IPS-NIHi7 (cell line): ENCODE measurements at regions not wholly inside any gene's neighbourhood (a gene's known extent, or its start where the extent isn't known, plus 50 kb on each side); places are given as distances from the start of the nearest gene placed in this dataset.
"Not testable (repeated sequence)": the region's sequence is repeated elsewhere in the genome, so short reads cannot be mapped to it uniquely, and the experiment has no call there.

Experiments
- DNase-seq: peaks from one replicate; pipeline ENCODE4 v3.0.0; 2012; ENCODE audit warnings: mixed read lengths; ENCODE audit errors: extremely low spot score

DNA sequence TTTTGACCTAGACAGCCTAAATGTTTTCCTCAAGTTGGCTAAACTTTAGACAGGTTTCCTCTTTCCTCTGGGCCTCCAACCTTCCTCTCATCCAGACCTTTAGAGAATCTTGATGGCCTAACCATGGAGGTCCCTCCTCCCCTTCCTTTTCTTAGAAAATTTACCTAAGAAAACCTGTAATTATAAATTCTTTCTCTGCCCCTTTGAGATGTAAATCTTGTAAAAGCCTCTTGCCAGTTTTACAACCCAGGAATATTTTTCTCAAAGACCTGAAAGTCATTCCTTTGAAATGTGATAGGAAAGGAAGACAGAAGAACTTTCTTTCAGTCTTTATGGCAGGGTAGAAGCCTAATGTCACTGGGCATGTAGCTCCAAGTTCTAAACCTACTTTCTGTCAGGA lies 1752.6 kb upstream of the C9orf72 start:
- DNase-seq, result peak; percentile 17

DNA sequence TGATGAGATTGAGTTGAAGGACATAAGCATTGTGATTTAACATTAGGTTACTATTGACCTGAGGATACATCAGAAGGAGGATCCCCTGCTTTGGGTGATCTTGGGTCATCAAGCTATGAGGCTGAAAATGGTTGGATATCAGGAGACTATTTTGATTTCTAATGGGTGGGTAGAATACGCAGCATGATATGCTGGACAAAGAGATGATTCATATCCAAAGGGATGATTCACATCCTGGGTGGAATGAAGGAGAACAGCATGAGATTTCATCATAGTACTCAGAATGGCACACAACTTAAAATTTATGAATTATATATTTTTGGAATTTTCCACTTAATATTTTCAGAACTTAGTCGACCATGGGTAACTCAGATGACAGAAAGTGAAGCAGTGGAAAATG lies 1759.5 kb upstream of the C9orf72 start:
- no peak for DNase-seq

DNA sequence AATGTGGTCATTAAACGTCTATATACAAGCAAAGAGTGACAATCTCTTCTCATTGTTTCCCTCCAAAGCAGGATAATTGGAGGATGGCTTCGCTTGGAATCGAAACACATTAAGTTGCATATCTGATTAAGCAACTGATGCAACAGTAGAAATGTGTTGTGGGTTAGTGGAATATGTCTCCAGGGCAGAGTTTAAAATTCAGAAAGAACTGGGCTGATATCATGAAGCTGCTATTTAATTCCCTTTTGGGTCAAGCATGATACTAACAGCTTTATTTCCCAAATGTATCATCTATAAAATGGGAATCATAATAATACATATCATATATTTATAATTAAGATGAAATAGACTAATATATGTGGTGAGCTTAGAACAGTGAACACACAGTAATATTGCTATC lies 1763.0 kb upstream of the C9orf72 start:
- DNase-seq, result no peak

DNA sequence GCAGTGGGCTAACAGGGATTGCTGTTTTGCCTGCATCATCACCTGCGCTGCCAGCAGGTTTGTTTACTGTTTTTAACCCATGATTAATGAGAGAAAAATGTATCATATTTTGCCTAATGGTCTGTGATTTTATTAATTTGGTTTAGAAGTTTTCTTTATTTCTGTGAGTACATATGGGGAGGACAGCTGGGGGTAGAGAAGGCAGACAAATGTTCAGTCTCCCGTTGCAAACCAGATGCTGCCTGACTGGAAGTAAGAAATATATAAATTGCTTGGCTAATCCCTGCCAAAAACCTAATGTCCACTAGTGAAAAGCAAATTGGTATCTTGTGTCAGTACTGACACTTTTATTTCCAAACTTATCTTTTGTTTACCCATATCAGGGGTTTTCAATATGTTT lies 1766.1 kb upstream of the C9orf72 start:
- DNase-seq, result no peak

DNA sequence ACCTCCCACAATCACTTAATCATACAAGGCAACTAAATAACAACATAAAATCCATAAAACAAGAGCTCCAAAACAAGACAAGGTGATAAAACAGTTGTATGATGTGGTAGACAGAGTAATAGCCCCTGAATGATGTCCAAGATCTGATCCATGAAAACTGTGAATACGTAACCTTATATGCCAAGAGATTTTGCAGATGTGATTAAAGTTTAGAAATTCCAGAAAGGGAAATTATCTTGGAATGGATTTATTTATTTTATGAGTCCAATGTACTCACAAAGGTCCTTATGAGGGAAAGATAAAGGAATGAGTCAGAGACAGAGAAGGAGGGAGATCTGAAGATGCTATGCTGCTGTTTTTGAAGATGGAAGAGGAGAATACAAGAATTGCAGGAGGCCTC lies 1775.7 kb upstream of the C9orf72 start:
- no peak for DNase-seq

DNA sequence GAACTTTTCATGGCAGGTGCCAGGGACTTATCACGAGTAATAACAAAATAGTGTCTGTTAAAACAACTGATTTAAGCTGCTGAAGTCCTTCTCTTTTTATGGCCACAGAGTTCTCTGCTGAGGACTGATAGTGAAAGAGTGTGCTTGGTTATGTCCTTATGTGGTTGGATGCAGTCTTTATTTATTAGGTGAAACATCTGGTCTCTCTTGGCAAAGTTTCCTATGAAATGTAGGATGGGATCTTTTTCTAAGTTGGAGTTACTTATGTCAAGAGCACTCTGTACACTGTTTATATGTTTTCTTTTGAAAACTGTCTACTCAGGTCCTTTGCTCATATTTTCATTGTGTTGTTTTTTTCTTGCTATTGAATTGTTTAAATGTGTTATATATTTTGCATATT lies 1816.1 kb upstream of the C9orf72 start:
- no peak for DNase-seq

DNA sequence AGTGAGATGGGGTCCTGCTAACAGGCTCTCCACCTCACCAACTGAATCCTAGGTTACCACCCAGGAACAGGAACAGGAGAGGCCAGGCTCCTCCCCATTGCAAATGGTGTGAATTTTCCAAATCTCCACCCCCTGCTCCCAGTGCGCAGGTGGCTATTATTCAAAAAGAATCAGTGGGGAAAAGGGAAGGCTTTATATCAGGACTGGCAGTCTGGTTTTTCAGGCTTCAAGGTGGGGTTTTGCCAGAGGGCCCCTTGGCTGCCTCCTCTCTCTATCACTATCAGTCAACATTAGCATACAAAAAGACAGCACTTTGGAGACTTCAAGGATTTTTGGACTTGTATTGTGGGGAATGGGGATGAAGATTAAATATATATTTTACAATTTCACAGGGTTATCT lies 1817.6 kb upstream of the C9orf72 start:
- DNase-seq, result no peak

DNA sequence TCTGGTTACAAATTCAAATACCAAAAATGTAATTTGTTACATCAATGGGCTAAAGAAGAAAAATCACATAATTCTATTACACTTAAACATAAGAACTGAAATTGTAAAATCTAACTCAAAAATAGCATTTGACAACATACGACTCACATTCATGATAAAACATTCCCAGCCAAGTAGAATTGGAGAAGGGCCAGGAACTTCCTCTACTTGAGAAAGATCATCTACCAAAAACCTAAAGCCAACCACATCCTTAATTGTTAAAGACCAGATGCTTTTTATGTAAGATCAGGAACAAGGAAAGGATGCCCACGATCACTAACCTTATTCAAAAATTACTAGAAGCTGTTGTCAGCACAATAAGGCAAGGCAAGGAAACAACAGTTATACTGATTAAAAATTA lies 1819.8 kb upstream of the C9orf72 start:
- DNase-seq, result no peak

DNA sequence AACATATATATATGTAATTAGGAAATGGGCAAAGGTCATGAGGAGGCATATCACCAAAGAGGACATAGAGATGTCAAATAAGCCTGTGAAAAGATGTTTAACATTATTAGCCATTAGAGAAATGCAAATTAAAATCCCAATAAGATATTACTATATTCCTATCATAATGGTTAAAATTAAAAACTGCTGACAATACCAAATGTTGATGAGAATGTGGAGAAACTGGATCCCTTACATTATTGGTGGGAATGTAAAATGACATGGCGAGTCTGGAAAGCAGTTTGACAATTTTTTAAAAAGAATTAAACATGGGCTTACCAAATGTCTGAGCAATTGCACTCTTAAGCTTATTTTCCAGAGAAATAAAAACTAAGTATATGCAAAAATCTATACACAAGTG lies 1821.6 kb upstream of the C9orf72 start:
- DNase-seq, result no peak

DNA sequence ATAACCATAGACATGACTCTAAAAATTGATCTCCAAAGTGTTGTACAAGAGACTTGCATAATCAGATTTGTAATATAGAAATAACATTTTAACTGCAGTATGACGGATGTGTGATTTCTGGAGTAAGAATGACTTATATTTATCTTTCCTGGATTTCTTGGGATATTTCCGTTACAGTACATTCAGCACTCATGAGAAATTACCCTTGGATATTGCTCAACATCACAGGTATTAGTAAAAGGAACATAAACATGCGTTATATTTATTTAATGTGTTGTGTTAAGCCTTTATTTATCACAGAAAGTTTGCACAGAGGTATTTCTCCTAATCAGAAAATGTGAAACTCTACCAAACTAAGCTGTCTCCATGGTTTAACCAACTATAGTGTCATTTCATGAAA lies 1823.9 kb upstream of the C9orf72 start:
- no peak for DNase-seq

DNA sequence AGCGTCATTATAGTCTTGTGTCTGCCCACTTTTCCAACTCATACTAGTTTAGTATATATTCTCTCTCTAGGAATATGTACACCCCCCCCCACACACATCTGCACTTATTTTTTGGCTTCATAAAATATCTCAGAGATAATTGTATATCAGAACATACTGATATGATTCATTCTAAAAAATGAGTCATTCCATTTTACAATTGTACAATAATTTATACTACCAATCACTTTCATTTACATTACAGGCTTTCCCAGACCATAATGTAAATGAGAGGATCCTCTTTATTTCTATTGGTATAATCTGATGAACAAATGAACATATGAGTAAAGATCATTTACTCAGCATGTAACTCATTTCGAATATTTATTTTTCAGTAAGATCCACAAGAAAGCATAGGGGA lies 1842.9 kb upstream of the C9orf72 start:
- no peak for DNase-seq

DNA sequence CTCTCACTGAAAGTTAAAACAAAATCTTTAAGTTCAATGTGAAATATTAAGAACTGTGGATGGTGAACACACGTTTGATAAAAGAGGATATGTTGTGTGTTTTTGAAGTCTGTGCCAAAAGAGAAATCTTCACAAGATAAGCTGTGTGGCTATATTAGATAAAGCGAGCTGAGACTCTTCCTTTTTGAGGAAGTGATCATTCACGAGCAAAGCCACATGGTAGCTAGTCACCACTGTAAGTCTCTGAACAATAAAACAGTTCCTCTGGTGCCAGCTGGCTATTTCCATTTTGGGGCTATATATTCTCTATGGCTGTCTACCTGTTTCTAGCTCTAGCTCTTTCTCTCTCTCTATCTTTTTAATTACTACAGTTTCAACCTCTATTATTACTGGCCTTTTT lies 1849.2 kb upstream of the C9orf72 start:
- no peak for DNase-seq

DNA sequence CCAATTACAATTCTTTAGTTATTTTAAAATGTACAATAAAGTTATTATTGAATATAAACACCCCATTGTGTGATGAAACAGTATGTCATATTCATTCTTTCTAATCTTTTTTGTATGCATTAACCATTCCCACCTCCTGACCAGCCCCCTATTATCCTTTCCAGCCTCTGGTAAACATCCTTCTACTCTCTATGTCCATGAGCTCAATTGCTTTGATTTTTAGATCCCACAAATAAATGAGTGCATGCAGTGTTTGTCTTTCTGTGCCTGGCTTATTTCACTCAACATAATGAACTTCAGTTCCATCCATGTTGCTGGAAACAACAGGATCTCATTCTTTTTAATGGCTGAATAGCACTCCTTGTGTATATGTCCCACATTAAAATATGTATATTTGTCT lies 1858.9 kb upstream of the C9orf72 start:
- no peak for DNase-seq

DNA sequence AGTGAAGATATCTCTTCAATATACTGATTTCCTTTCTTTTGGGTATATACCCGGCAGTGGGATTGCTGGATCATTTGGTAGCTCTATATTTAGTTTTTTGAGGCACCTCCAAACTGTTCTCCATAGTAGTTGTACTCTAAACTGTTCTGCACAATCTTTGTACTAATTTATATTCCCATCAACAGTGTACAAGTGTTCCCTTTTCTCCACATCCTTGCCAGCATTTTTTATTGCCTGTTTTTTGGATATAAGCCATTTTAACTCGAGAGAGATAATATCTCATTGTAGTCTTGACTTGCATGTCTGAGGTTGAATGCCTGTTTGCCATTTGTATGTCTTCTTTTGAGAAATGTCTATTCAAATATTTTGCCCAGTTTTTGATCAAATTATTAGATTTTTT lies 1859.4 kb upstream of the C9orf72 start:
- DNase-seq, result not testable (repeated sequence)

DNA sequence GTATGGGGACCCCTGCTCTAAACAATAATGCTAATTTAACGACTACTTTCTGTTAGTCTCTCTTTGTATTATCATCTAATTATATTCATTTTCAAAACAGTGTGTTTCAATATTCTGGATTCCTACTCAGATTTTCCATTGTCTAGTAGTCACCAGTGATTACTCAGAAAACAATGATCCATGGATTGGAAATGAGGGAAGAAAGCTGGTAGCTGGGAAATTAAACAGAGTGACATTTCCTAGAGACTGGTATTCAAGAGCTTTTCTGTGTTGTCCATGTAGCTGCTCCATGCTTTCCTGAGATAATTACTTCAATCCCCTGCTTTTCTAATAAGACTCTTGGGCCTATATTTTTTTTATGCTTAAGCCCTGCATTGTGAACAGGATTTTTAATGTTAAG lies 1862.1 kb upstream of the C9orf72 start:
- DNase-seq, result no peak

DNA sequence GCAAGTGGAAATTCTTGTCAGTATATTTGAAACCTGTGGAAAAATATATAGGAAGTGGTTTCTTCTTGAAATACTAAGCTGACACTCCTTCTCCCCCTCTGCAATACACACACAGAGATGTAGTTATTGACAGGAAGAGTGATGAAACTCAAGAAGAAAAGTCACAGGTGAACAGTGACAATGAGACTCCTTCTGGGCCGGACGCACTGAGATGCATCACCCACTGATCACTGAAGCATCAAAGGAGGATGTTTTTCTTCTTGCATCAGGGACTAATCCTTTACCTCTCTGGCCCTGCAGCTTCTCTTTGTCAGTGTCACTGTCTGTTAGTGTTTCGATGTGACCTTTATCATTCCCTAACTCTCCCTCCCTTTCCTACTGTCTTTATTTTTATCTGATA lies 1864.2 kb upstream of the C9orf72 start:
- no peak for DNase-seq

DNA sequence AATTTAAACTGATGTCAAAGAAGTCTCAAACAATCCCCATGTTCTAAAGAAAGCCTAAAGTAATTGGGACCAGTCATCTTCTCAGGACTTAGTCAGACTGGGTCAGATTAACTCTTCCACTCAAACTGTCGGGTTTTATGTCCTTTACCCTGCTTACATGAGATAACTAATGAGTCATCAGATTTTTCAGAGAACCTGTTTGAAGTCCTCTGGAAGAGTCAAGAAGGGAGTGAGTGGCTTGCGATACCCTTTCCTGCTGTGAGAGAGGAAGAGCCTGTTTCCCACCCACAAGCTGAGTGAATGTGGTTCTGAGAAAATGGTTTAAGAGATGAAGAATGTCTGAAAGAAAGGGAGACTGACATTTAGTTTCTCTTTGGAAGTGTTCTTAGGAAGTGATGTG lies 1866.7 kb upstream of the C9orf72 start:
- no peak for DNase-seq

DNA sequence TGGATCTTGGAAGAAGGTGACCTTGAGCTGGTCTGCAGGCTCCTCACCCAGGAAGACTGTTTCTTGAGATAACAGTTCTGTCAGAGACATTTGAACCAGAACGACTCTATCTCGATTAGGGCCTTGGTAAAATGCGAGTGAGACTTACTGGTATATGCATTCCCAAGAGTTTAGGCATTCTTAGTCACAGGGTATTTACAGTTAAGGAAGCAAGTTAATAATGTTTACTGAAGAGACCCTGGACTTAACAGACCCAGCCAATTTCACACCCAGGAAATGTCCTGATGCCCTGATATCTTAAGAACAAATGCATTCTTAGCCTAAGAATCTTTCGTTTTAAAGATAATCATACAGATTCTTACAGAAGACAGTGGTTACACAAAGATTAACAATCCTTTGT lies 1867.2 kb upstream of the C9orf72 start:
- DNase-seq, result no peak

DNA sequence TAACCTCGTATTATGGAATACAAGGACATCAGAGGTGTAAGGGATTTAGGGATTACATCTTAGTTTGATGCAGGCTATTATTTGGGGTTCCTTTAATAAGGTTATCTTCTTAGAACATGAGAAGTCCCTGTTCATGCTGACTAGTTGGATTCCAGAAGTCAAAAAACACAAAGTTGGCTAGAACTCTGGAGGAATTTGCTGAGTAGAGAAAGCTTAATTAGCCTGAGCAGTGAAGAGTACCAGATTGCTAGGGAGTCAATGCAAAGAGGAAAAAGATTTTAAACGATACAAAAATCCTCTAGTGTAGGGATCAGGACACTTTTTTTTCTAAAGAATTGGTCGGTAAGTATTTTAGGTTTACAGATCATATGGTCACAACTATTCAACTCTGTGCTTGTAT lies 1872.5 kb upstream of the C9orf72 start:
- no peak for DNase-seq

DNA sequence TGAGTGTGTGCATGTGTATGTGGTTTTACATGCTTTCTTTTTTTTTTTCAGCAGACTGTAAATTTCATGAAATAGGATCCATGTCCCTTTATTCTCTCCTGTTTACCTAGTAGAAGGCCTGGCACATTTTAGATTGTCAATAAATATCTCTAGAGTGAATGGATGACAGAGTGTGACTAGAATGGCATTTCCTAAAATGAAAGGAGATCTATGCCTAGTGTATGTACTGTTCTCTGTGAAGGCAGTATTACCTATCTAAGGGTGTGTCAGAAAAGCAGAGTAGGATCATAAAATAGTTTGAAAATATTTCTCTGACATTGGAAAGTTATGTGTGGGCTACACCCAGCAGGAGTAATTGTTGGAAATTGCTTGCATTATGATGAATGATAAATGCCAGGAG lies 1876.0 kb upstream of the C9orf72 start:
- no peak for DNase-seq

DNA sequence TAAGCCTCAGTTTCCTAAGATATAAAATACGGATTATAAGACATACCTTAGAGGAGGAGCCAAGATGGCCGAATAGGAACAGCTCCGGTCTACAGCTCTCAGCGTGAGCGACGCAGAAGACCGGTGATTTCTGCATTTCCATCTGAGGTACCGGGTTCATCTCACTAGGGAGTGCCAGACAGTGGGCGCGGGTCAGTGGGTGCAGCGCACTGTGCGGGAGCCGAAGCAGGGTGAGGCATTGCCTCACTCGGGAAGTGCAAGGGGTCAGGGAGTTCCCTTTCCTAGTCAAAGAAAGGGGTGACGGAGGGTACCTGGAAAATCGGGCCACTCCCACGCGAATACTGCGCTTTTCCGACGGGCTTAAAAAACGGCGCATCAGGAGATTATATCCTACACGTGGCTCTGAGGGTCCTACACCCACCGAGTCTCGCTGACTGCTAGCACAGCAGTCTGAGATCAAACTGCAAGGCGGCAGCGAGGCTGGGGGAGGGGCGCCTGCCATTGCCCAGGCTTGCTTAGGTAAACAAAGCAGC lies 1877.1 kb upstream of the C9orf72 start:
- DNase-seq, result not testable (repeated sequence)

DNA sequence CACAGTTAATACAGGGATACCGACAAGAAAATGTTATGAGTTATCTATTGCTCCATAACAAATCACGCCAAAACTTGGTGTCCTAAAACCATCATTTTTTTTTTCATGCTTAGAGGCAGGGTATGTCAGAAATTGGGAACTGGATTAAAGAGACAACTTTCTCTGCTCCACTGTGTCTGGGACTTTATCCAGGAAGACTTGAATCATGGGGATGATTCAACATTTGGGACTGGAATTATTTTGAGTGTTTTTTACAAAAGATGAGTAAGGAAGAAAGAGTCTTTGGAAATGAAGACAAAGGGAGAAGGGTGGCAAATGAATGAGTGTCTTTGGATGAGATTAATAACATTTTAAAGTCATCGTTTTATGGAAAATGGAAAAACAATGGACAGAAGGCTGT lies 1883.7 kb upstream of the C9orf72 start:
- DNase-seq, result no peak

DNA sequence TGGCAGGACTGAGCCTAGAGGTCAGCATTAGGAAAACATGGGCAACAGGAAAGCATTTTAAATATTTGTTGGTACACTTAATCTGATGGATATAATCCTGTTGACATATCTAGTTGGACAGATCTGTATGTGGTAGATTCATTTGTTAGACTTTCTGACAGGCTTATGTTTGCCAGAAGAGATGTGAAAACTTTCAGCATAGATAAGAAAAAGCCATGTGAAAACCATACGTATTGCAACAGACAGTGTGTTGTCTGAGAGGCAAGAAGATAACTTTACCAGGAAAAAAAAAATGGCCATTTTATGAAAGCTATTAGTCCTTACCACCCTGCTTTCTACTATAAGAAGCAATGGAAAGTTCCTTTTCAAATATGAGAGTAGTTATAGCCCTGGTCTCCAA lies 1902.2 kb upstream of the C9orf72 start:
- no peak for DNase-seq

DNA sequence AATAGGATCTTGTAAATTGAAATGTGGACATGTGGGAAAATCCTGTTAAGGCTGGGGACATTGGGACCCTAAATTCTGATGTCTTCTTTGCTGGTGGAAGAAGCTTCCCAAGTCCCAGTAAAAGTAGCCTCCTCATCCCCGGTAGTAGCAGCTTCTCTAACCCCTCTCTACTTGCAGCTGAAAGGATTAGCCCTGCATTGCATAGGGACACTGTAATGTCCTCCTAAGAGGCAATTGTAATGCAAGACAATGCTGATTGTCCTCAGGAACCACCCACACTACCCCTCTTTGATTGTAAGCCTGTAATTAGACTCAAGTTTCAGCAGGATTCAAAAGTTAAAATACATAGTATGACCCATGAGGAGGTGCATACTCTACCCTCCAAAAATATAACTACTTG lies 1938.4 kb upstream of the C9orf72 start:
- DNase-seq, result peak; percentile 40

DNA sequence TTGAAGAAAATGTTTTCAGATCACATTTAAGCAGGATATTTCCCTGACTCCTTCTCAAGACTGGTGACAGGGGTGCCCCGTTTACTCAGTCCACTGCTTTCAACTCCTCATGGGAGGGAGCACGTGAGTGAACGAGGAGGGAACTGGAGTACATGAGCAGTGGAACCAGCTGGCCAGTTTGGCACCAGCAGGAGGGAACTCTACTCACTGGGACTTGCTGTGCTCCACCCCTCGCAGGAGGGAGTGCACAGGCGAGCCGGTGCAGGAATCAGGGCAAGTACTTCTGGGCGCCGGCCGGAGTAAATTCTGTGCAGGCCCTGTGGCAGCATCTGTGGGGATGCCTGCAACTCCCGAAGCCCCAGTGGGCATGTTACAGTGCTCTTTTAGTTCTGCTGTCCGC lies 1941.1 kb upstream of the C9orf72 start:
- peak; percentile 25 for DNase-seq
